ENCODE measurements at regions not wholly inside any gene's neighbourhood (a gene's known extent, or its start where the extent isn't known, plus 50 kb on each side); places are given as distances from the start of the nearest gene placed in this dataset.

- Histone ChIP-seq H3K9me3 (ENCODE audit: control insufficient read depth, low read length) (no peaks in the 10 kb centered on the region), H3K36me3 (ENCODE audit: control insufficient read depth, insufficient read depth, low read length) (no peaks in the 10 kb centered on the region), H3K4me1 (ENCODE audit: control insufficient read depth, insufficient read depth, low read length, poor library complexity, severe bottlenecking) (peaks cover 13% of the 10 kb centered on the region), H3K4me3 (ENCODE audit: extremely low read depth, insufficient read depth, low read length, poor library complexity, severe bottlenecking) (no peak overlapping the region), H3K27ac (ENCODE audit: low read depth, low read length, severe bottlenecking) (no peak overlapping the region)
- 100% methylated on average over 1 of the region's 1 CpG for WGBS, 2 experiments (ENCODE audit: insufficient coverage in 2 of 2)
Measured at GRCh38 chr18:45245091-45245511, 370.2 kb upstream of the SLC14A2 start.

GRCh38 chr18:45248240-45248903, 366.9 kb upstream of the SLC14A2 start:
- Histone ChIP-seq H3K4me1 (ENCODE audit: control insufficient read depth, insufficient read depth, low read length, poor library complexity, severe bottlenecking) (peaks cover 13% of the 10 kb centered on the region), H3K9me3 (ENCODE audit: control insufficient read depth, low read length) (no peaks in the 10 kb centered on the region), H3K36me3 (ENCODE audit: control insufficient read depth, insufficient read depth, low read length) (no peaks in the 10 kb centered on the region), H3K27ac (ENCODE audit: low read depth, low read length, severe bottlenecking) (peak overlapping the region; percentile 41), H3K4me3 (ENCODE audit: extremely low read depth, insufficient read depth, low read length, poor library complexity, severe bottlenecking) (no peak overlapping the region)
- WGBS, 2 experiments (ENCODE audit: insufficient coverage in 2 of 2), result 100% methylated on average over 1 to 4 of the region's 6 CpGs

DNA sequence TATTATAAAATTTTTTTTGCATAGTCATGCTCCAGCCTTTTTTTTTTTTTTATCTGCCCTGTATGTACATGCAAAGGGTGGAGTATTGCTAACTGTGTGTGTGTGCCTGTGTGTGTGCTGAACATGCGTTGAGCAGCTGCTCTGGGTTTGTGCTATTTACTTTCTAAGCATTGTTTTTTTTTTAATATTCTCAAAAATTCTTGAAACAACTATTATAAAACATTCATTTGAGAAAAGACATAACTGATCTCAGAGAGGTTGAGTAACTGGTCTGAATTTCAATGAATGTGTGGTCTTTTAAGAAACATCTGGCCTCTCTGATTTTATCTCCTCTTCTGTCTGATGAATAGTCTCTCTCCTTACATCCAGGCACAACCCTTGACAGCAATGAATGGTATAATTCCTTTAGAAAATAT, 366.0 kb upstream of the SLC14A2 start:
- no peaks in the 10 kb centered on the region for H3K36me3 ChIP-seq (ENCODE audit: control insufficient read depth, insufficient read depth, low read length)
- H3K27ac ChIP-seq (ENCODE audit: low read depth, low read length, severe bottlenecking), result no peak overlapping the region
- H3K4me3 ChIP-seq (ENCODE audit: extremely low read depth, insufficient read depth, low read length, poor library complexity, severe bottlenecking), result no peak overlapping the region
- H3K9me3 ChIP-seq (ENCODE audit: control insufficient read depth, low read length), result no peaks in the 10 kb centered on the region
- WGBS, 2 experiments (ENCODE audit: insufficient coverage in 2 of 2), result no CpG with 5 or more reads among the region's 1 CpG
- H3K4me1 ChIP-seq (ENCODE audit: control insufficient read depth, insufficient read depth, low read length, poor library complexity, severe bottlenecking), result peaks cover 13% of the 10 kb centered on the region

DNA sequence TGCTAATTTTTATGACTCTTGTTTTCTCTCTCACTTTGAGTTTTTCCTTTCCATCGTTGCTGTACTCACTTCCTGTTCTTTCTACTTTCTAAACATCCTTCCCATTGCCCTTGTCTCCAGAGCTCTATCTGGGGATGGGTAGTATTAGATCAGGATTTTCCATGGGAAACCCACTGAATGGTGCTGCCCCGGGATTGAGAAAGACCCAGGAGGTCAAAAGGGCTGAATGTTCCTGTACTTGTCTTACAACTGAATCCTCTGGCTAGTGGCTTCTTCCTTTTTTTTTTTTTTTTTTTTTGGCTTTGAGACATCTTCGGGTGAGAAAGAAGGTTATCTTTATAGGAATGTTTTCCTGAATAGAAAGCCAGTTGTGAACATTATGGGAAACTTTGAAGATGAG, 364.8 kb upstream of the SLC14A2 start:
- 60 to 70% methylated on average over 1 to 2 of the region's 3 CpGs for WGBS, 2 experiments (ENCODE audit: insufficient coverage in 2 of 2)
- no peaks in the 10 kb centered on the region for H3K36me3 ChIP-seq (ENCODE audit: control insufficient read depth, insufficient read depth, low read length)
- H3K4me1 ChIP-seq (ENCODE audit: control insufficient read depth, insufficient read depth, low read length, poor library complexity, severe bottlenecking), result peaks cover 13% of the 10 kb centered on the region
- no peak overlapping the region for H3K27ac ChIP-seq (ENCODE audit: low read depth, low read length, severe bottlenecking)
- H3K4me3 ChIP-seq (ENCODE audit: extremely low read depth, insufficient read depth, low read length, poor library complexity, severe bottlenecking), result no peak overlapping the region
- H3K9me3 ChIP-seq (ENCODE audit: control insufficient read depth, low read length), result no peaks in the 10 kb centered on the region

DNA sequence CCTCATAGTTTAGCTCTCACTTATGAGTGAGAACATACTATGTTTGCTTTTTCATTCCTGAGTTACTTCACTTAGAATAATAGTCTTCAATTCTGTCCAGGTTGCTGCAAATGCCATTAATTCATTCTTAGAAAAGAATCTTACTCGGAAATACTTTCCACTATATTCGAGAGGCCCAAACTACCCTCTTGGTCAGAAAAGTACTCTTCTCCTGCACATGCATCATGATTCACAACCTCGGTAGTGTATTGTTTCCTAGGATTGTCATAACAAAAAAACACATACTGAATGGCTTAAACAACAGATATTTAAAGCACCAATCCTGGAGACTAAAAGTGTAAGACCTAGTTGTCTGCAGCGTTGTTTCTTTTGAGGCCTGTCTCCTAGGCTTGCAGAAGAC, 364.0 kb upstream of the SLC14A2 start:
- WGBS, 2 experiments (ENCODE audit: insufficient coverage in 2 of 2), result 92 to 94% methylated on average over 2 of the region's 4 CpGs
- H3K4me3 ChIP-seq (ENCODE audit: extremely low read depth, insufficient read depth, low read length, poor library complexity, severe bottlenecking), result no peak overlapping the region
- H3K4me1 ChIP-seq (ENCODE audit: control insufficient read depth, insufficient read depth, low read length, poor library complexity, severe bottlenecking), result peaks cover 15% of the 10 kb centered on the region
- no peak overlapping the region for H3K27ac ChIP-seq (ENCODE audit: low read depth, low read length, severe bottlenecking)
- no peaks in the 10 kb centered on the region for H3K36me3 ChIP-seq (ENCODE audit: control insufficient read depth, insufficient read depth, low read length)
- H3K9me3 ChIP-seq (ENCODE audit: control insufficient read depth, low read length), result no peaks in the 10 kb centered on the region

GRCh38 chr18:45252474-45252873, 362.8 kb upstream of the SLC14A2 start:
- Histone ChIP-seq H3K36me3 (ENCODE audit: control insufficient read depth, insufficient read depth, low read length) (no peaks in the 10 kb centered on the region), H3K4me1 (ENCODE audit: control insufficient read depth, insufficient read depth, low read length, poor library complexity, severe bottlenecking) (peaks cover 14% of the 10 kb centered on the region), H3K27ac (ENCODE audit: low read depth, low read length, severe bottlenecking) (no peak overlapping the region), H3K9me3 (ENCODE audit: control insufficient read depth, low read length) (no peaks in the 10 kb centered on the region), H3K4me3 (ENCODE audit: extremely low read depth, insufficient read depth, low read length, poor library complexity, severe bottlenecking) (no peak overlapping the region)
- WGBS, 2 experiments (ENCODE audit: insufficient coverage in 2 of 2), result 86 to 96% methylated on average over 2 of the region's 2 CpGs

GRCh38 chr18:45253056-45253565, 362.2 kb upstream of the SLC14A2 start:
- Histone ChIP-seq H3K9me3 (ENCODE audit: control insufficient read depth, low read length) (no peaks in the 10 kb centered on the region), H3K4me1 (ENCODE audit: control insufficient read depth, insufficient read depth, low read length, poor library complexity, severe bottlenecking) (peaks cover 8% of the 10 kb centered on the region), H3K36me3 (ENCODE audit: control insufficient read depth, insufficient read depth, low read length) (no peaks in the 10 kb centered on the region), H3K27ac (ENCODE audit: low read depth, low read length, severe bottlenecking) (no peak overlapping the region), H3K4me3 (ENCODE audit: extremely low read depth, insufficient read depth, low read length, poor library complexity, severe bottlenecking) (no peak overlapping the region)
- 93 to 96% methylated on average over 6 of the region's 6 CpGs for WGBS, 2 experiments (ENCODE audit: insufficient coverage in 2 of 2)

GRCh38 chr18:45253973-45254708, 361.1 kb upstream of the SLC14A2 start:
- no peak overlapping the region for H3K27ac ChIP-seq (ENCODE audit: low read depth, low read length, severe bottlenecking)
- H3K9me3 ChIP-seq (ENCODE audit: control insufficient read depth, low read length), result no peaks in the 10 kb centered on the region
- peaks cover 3% of the 10 kb centered on the region for H3K4me1 ChIP-seq (ENCODE audit: control insufficient read depth, insufficient read depth, low read length, poor library complexity, severe bottlenecking)
- H3K4me3 ChIP-seq (ENCODE audit: extremely low read depth, insufficient read depth, low read length, poor library complexity, severe bottlenecking), result no peak overlapping the region
- no peaks in the 10 kb centered on the region for H3K36me3 ChIP-seq (ENCODE audit: control insufficient read depth, insufficient read depth, low read length)
- 83 to 98% methylated on average over 4 to 5 of the region's 6 CpGs for WGBS, 2 experiments (ENCODE audit: insufficient coverage in 2 of 2)

DNA sequence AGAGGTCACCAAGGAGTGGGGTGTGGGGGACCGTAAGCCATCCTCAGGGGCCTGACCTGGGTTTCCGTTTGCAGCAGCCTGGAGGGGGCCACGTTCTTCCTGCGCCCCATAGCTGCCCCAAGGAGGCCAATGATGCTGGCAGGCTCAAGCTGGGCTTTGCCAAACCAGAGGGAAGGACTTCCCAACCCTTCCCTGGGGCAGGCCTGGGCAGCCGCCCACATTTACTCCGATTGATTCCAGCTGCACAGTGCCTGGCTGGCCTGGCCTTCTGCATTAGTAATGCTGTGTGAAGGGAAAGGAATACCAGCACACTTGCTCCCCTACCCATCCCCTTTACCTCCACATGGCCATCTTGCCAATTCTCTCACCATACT, 360.6 kb upstream of the SLC14A2 start:
- peaks cover 3% of the 10 kb centered on the region for H3K4me1 ChIP-seq (ENCODE audit: control insufficient read depth, insufficient read depth, low read length, poor library complexity, severe bottlenecking)
- no peaks in the 10 kb centered on the region for H3K36me3 ChIP-seq (ENCODE audit: control insufficient read depth, insufficient read depth, low read length)
- no peaks in the 10 kb centered on the region for H3K9me3 ChIP-seq (ENCODE audit: control insufficient read depth, low read length)
- WGBS, 2 experiments (ENCODE audit: insufficient coverage in 2 of 2), result 91 to 97% methylated on average over 4 to 5 of the region's 6 CpGs
- no peak overlapping the region for H3K4me3 ChIP-seq (ENCODE audit: extremely low read depth, insufficient read depth, low read length, poor library complexity, severe bottlenecking)
- H3K27ac ChIP-seq (ENCODE audit: low read depth, low read length, severe bottlenecking), result no peak overlapping the region

DNA sequence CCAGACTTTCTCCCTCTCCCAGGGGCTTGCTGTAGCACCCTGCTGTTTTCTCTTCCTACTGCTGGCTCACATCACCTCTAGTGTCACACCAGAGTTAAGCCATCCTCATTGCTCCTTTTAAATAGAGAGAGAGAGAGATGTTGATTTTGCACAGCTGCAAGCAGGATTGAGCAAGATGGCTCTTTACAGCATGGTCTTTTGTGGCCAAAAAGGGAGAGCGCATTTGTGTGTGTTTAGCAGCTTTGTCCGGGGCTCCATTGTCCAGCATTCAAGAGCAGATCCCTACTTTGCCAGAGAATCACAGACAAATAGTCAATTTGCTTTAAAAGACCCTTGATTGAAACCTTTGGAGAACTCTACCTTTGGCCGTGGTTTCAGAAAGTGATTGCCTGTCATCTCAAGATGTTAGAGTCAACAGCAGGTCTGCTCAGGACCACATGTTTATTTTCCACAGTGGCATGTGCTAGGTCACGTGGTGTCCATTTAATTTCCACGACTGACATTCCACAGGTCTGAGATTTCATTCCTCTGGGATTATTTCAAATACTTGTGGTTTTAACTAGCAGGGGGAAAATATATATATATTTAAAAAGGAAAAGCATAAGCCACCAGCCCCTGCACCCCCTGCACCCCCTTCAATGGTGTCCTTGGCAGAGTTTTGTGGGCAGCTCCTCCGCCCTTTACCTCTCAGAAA, 359.9 kb upstream of the SLC14A2 start:
- Histone ChIP-seq H3K9me3 (ENCODE audit: control insufficient read depth, low read length) (no peaks in the 10 kb centered on the region), H3K27ac (ENCODE audit: low read depth, low read length, severe bottlenecking) (no peak overlapping the region), H3K4me1 (ENCODE audit: control insufficient read depth, insufficient read depth, low read length, poor library complexity, severe bottlenecking) (peaks cover 3% of the 10 kb centered on the region), H3K36me3 (ENCODE audit: control insufficient read depth, insufficient read depth, low read length) (no peaks in the 10 kb centered on the region), H3K4me3 (ENCODE audit: extremely low read depth, insufficient read depth, low read length, poor library complexity, severe bottlenecking) (no peak overlapping the region)
- WGBS, 2 experiments (ENCODE audit: insufficient coverage in 2 of 2), result 83 to 86% methylated on average over 4 of the region's 6 CpGs
